ENCODE measurements at regions not wholly inside any gene's neighbourhood (a gene's known extent, or its start where the extent isn't known, plus 50 kb on each side); places are given as distances from the start of the nearest gene placed in this dataset.

DNA sequence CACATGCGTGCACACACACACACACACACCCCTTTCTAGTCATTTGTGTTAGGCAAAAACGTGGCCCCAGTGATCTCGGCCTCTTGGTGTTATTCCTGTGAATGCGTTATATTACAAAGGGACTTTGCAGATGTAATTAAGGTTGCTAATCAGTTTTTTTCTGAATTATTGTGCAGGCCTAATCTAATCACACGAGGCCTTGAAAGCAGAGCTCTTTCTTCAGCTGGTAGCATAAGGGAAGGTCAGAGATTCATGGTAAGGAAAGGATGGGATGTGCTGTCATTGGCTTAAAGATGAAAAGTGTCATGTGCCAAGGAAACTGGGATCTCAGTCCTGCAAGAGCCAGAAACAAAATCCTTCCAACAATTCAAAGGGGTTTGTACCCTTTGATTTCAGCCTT is 113.4 kb upstream of the ELAC2 start:
- Histone ChIP-seq H3K36me3 (no peaks in the 10 kb centered on the region), H3K9me3 (no peaks in the 10 kb centered on the region), H3K27me3 (replicated peaks in 1 of 7) (no peaks in the 10 kb centered on the region), H3K4me1 (no peaks in the 10 kb centered on the region), H3K4me3 (no peak overlapping the region), H3K27ac (no peak overlapping the region)
- intact Hi-C loops (cut with DNase I; ENCODE audit: low total_unique reads) = no loop called here
- TF ChIP-seq POLR2A (IDR thresholded peaks at IDR 0.05) (no peak), POLR2AphosphoS5 (IDR thresholded peaks at IDR 0.05) (no peak)
- TF ChIP-seq, protein P1, sequence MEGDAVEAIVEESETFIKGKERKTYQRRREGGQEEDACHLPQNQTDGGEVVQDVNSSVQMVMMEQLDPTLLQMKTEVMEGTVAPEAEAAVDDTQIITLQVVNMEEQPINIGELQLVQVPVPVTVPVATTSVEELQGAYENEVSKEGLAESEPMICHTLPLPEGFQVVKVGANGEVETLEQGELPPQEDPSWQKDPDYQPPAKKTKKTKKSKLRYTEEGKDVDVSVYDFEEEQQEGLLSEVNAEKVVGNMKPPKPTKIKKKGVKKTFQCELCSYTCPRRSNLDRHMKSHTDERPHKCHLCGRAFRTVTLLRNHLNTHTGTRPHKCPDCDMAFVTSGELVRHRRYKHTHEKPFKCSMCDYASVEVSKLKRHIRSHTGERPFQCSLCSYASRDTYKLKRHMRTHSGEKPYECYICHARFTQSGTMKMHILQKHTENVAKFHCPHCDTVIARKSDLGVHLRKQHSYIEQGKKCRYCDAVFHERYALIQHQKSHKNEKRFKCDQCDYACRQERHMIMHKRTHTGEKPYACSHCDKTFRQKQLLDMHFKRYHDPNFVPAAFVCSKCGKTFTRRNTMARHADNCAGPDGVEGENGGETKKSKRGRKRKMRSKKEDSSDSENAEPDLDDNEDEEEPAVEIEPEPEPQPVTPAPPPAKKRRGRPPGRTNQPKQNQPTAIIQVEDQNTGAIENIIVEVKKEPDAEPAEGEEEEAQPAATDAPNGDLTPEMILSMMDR (IDR thresholded peaks at IDR 0.05 in 8 of 11, conservative IDR thresholded peaks at IDR 0.05 in 3 of 11) = no peak
- no peak for DNase-seq
- 60 to 77% (median 64%) methylated on average over 5 of the region's 5 CpGs for WGBS, 5 donors

DNA sequence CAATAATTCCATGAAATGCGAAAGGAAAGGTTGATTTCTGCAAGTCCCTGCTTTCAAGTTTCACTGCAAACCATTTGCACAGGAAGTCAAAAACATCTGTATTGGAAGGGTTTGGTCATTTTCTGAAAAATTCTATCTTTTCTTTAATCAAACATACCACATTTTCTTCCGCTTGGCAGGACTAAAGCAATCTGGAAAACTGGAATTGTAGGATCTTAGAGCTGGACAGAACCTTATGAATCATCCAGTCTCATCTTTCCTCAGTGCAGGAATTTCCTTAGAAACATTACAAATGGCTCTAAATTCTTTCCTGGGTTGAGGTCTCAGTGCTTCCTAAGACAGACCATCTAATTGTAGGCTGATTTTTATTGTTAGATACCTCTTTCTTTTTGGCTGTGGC is 111.5 kb upstream of the ELAC2 start:
- no peaks in the 10 kb centered on the region for H3K36me3 ChIP-seq
- H3K9me3 ChIP-seq = no peaks in the 10 kb centered on the region
- H3K4me1 ChIP-seq = no peaks in the 10 kb centered on the region
- H3K27me3 ChIP-seq (replicated peaks in 1 of 7) = no peaks in the 10 kb centered on the region
- intact Hi-C loops (cut with DNase I; ENCODE audit: low total_unique reads) = no loop called here
- H3K4me3 ChIP-seq = no peak overlapping the region
- WGBS, 5 donors = 84 to 94% (median 86%) methylated on average over 2 of the region's 2 CpGs
- no peak for DNase-seq
- H3K27ac ChIP-seq = no peak overlapping the region
- TF ChIP-seq, protein P1 (IDR thresholded peaks at IDR 0.05 in 8 of 11, conservative IDR thresholded peaks at IDR 0.05 in 3 of 11) = no peak
- TF ChIP-seq POLR2AphosphoS5 (IDR thresholded peaks at IDR 0.05) = no peak

DNA sequence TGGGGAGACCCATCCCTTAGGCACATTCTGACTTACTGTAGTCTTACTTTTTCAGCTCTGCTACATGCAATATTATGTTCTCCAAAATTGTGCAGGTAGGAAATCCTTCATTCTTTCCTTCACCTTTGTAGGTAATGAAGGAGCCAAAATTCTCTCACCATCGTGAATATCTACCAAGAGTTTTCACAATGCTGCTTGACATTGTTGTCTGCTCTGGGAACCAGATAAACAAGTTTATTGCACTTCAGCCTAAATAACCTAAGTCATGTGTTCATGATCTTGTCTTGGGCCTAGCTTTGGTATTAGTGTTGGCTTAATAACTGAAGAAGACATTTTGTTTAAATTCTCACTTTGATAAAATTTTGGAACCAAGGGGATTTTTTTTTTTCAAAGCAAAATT is 110.8 kb upstream of the ELAC2 start:
- TF ChIP-seq POLR2A (IDR thresholded peaks at IDR 0.05) (no peak), POLR2AphosphoS5 (IDR thresholded peaks at IDR 0.05) (no peak)
- TF ChIP-seq, protein P1 (IDR thresholded peaks at IDR 0.05 in 8 of 11, conservative IDR thresholded peaks at IDR 0.05 in 3 of 11) = no peak
- intact Hi-C loops (cut with DNase I; ENCODE audit: low total_unique reads) = no loop called here
- Histone ChIP-seq H3K27ac (no peak overlapping the region), H3K4me3 (no peak overlapping the region), H3K4me1 (no peaks in the 10 kb centered on the region), H3K36me3 (no peaks in the 10 kb centered on the region), H3K9me3 (no peaks in the 10 kb centered on the region), H3K27me3 (replicated peaks in 1 of 7) (no peaks in the 10 kb centered on the region)
- WGBS, 5 donors = 69 to 94% (median 82%) methylated on average over 1 of the region's 1 CpG
- no peak for DNase-seq

DNA sequence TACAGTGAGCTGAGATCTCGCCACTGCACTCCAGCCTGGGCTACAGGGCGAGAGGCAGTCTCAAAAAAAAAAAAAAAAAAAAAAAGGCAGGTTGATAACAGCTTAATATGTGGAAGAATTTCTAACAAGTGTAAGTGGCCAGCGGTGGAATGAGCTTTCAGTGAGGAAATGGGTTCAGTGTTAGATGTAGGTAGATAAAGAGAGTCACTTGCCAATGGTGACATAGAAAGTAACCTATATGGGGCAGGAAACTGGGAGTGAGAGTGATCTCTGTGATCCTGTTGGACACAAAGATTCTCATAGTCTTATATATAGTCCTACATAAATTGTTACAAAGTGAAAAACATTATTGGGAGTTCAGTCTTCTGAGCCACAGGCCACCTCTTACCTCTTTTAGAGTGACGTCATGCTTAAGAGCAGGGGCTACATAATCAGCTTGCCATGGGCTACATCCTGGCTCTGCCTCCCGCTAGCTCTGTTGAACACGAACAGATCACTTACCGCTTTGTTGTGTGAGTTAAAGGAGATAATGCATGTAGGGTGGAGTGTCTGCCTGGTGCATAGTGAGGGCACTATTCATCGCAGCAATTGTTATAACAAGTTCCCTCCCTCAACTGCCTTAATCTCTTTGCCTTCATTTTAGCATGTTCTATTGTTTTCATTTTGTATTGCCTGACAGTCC is 110.2 kb upstream of the ELAC2 start:
- H3K9me3 ChIP-seq = no peaks in the 10 kb centered on the region
- H3K4me3 ChIP-seq = no peak overlapping the region
- H3K4me1 ChIP-seq = no peaks in the 10 kb centered on the region
- TF ChIP-seq, protein P1 (IDR thresholded peaks at IDR 0.05 in 8 of 11, conservative IDR thresholded peaks at IDR 0.05 in 3 of 11) = no peak
- TF ChIP-seq POLR2AphosphoS5 (IDR thresholded peaks at IDR 0.05) = no peak
- H3K27ac ChIP-seq = no peak overlapping the region
- no peaks in the 10 kb centered on the region for H3K36me3 ChIP-seq
- H3K27me3 ChIP-seq (replicated peaks in 1 of 7) = no peaks in the 10 kb centered on the region
- intact Hi-C loops (cut with DNase I; ENCODE audit: low total_unique reads) = no loop called here
- 81 to 89% (median 85%) methylated on average over 8 of the region's 8 CpGs for WGBS, 5 donors
- no peak for DNase-seq

Data from spleen (tissue), 11 donors.